Fibroblast of lung (primary cell): ENCODE measurements at regions not wholly inside any gene's neighbourhood (a gene's known extent, or its start where the extent isn't known, plus 50 kb on each side); places are given as distances from the start of the nearest gene placed in this dataset.

Experiments
- CTCF ChIP-seq, 2 donors: IDR thresholded peaks in 1 of 2; conservative IDR thresholded peaks in 1 of 2; 1 replicate in 1 of 2; 2 replicates in 1 of 2; pipeline ENCODE4 v1.5.1; 2011 to 2012; ENCODE audit warnings: low read length in 2 of 2, control low read depth in 1 of 2, inconsistent platforms in 1 of 2, low read depth in 1 of 2, mild to moderate bottlenecking in 1 of 2
- EZH2 ChIP-seq: IDR thresholded peaks from 2 replicates; pipeline ENCODE4 v1.5.1; 2012; ENCODE audit warnings: low read length, control low read depth, mild to moderate bottlenecking; ENCODE audit errors: missing control alignments

- TF ChIP-seq CTCF (conservative IDR thresholded peaks at IDR 0.05 in 1 of 2, IDR thresholded peaks at IDR 0.05 in 1 of 2; ENCODE audit: low read depth in 1 of 2, low read length in 2 of 2) (no peak), EZH2 (no peak)
Observed at GRCh38 chr9:20065046-20065445, 276.2 kb upstream of the SLC24A2 start.
